Fibroblast of peridontal ligament (primary cell): ENCODE measurements at regions not wholly inside any gene's neighbourhood (a gene's known extent, or its start where the extent isn't known, plus 50 kb on each side); places are given as distances from the start of the nearest gene placed in this dataset.
"Not testable (repeated sequence)": the region's sequence is repeated elsewhere in the genome, so short reads cannot be mapped to it uniquely, and the experiment has no call there.

Source experiments
- DNase-seq: peaks from one replicate; pipeline ENCODE4 v3.0.0-alpha.2; 2010; ENCODE audit errors: extremely low read depth

GRCh38 chr11:70592641-70593165 is 194.4 kb downstream of the CTTN start:
- no peak for DNase-seq

GRCh38 chr11:70593446-70593983 is 195.2 kb downstream of the CTTN start:
- DNase-seq: no peak

- DNase-seq: no peak
These were observed 195.7 kb downstream of the CTTN start for GRCh38 chr11:70594031-70594430.

GRCh38 chr11:70594606-70595005 is 196.3 kb downstream of the CTTN start:
- no peak for DNase-seq

GRCh38 chr11:70595016-70595415 is 196.7 kb downstream of the CTTN start:
- no peak for DNase-seq

GRCh38 chr11:70595452-70595851 is 197.1 kb downstream of the CTTN start:
- DNase-seq: no peak

GRCh38 chr11:70596091-70596490 is 197.8 kb downstream of the CTTN start:
- DNase-seq: no peak

- no peak for DNase-seq
These were observed 198.8 kb downstream of the CTTN start for GRCh38 chr11:70597006-70597555.

- DNase-seq: no peak
These were observed 199.7 kb downstream of the CTTN start for GRCh38 chr11:70597751-70598625.

- DNase-seq: not testable (repeated sequence)
These were observed 202.6 kb downstream of the CTTN start for GRCh38 chr11:70600911-70601415.

GRCh38 chr11:70601861-70602538 is 203.7 kb downstream of the CTTN start:
- DNase-seq: no peak

GRCh38 chr11:70603114-70603755 is 204.9 kb downstream of the CTTN start:
- DNase-seq: no peak

- no peak for DNase-seq
These were observed 205.5 kb downstream of the CTTN start for GRCh38 chr11:70603756-70604211.

- no peak for DNase-seq
These were observed 205.9 kb downstream of the CTTN start for GRCh38 chr11:70604221-70604620.

GRCh38 chr11:70604630-70605467 is 206.5 kb downstream of the CTTN start:
- peak; percentile 27 for DNase-seq

- no peak for DNase-seq
These were observed 207.1 kb downstream of the CTTN start for GRCh38 chr11:70605468-70605815.

GRCh38 chr11:70605846-70606245 is 207.5 kb downstream of the CTTN start:
- DNase-seq: no peak

GRCh38 chr11:70606248-70606950 is 208.1 kb downstream of the CTTN start:
- DNase-seq: no peak

GRCh38 chr11:70606951-70607330 is 208.6 kb downstream of the CTTN start:
- DNase-seq: no peak

GRCh38 chr11:70607561-70607960 is 209.2 kb downstream of the CTTN start:
- no peak for DNase-seq
